ENCODE measurements at regions not wholly inside any gene's neighbourhood (a gene's known extent, or its start where the extent isn't known, plus 50 kb on each side); places are given as distances from the start of the nearest gene placed in this dataset.
"Not testable (repeated sequence)": the region's sequence is repeated elsewhere in the genome, so short reads cannot be mapped to it uniquely, and the experiment has no call there.

GRCh38 chr21:28877318-28877884 is 115.3 kb downstream of the LTN1 start:
- DNase-seq: no peak

DNA sequence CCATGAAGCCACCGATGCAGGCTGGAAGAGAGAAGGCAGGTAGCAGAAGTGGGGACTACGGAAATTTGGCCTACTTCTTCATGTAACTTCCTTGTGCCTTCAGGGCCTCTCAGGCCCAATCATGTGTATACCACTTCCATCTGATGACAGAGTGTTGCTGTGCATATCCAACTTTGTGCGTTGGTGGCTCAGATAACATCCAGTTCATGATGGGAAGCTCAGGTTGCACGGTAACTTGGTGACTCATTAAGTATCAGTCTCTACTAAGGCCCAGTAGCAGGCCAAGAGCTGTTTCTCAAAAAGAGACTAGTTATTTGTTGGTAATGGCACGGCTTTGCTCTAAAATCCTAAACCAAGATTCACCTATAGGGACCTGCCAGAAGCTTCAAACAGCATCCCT is 117.6 kb downstream of the LTN1 start:
- DNase-seq: no peak

DNA sequence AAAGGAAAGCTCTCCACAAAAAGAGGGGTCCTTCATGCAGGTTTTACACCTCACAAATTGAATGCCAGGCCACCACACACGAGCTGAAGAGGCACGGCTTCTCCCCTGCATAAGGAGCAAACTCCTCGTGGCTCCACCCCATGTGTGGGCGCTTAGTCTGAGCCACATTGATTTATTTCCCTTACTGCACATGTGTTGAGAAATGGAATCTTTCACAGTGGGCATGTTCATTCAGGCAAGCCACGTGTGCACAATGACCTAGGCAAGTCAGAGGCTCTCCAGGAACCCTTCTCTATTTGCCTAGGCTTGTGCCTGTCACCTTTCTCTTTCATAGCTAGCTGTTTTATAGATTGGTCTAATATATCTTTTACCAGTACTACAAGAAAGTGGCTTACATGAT is 120.5 kb downstream of the LTN1 start:
- no peak for DNase-seq

DNA sequence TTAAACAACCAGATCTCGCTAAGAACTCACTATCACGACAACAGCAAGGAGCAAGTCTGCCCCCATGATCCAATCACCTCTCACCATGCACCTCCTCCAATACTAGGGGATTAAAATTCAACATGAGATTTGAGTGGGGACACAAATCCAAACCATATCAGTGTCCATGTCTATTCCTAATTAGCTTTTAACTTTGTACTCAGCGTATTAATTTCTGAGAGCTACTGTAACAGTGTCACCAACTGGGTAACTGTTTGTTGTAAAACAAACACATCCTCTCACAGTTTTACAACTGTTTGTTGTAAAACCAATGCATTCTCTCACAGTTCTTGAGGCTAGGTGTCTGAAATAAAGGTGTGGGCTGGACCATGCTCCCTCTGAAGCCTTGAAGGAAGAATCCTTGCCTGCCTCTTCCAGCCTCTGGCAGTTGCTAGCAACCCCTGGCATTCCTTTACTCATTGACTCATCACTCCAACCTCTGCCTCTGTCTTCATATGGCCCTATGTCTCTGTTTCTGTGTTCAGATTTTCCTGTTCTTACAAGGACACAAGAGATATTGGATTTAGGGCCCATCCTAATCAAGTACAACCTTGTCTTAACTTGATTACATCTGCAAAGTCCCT is 121.2 kb downstream of the LTN1 start:
- no peak for DNase-seq

GRCh38 chr21:28867401-28867800 is 125.3 kb downstream of the LTN1 start:
- no peak for DNase-seq

DNA sequence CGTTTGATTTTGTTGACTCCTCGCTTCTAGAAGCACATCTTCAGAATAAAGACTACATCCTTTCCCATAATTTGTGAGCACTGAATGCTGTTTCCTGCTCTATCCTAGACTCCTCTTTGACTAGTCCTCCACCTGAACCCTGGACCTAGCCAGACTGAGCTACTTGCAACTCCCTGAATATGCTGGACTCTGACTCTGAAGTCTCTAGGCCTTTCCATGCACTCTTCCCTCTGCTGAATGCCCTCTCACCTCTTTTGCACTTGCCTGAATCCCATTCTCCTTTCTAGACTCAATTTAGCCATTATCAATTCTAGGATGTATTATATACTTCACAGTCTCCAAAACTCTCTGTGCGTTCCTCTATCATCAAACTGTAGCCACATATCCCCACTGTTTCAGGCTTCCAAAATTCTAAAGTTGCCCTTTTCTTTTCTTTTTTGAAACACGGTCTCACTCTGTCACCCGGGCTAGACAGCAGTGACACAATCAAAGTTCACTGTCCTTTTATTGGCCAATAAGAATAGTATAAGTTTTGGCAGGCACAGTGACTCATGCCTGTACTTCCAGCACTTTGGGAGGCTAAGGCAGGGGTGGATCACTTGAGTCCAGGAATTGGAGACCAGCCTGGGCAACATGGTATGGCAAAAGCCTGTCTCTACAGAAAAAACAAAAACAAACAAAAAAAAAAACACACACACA is 127.0 kb downstream of the LTN1 start:
- no peak for DNase-seq

DNA sequence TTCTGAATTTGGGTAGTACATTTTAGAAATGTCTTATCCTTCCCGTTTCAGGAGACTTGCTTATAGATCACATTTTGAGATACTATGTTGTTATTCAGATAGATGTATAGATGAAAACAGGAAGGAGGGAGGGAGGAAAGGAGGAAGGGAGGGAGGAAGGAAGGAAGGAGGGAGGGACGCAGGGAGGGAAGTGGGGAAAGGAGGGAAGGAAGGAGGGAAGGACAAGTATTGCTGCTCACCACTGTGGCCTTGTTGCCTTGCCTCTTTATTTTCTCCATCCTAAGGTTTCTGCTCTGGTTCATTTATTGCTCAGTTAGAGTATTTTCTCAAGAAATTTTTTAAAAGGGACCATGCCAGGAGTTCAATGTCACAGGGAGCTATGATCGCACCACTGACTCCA is 134.3 kb downstream of the LTN1 start:
- DNase-seq: no peak

DNA sequence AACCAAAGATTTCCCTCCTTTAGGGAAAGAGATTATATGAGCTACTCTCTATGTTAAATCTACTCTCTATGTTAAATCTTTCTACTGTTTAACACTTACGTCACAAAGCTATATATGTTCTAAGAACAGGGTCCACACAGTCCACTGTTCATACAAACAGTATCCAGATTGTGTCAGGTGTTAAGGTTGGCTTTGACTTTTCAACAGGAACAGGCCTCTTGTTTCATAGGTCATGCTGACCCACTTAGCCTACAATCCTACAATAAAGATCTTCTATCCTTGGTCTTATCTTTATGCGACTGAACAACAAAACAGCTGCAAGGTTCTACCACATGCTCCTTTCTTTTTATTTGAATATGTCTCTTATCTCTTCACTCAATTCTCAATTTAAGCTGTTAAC is 134.9 kb downstream of the LTN1 start:
- DNase-seq: no peak

- DNase-seq: no peak
Measured at GRCh38 chr21:28856588-28857250, 136.0 kb downstream of the LTN1 start.

DNA sequence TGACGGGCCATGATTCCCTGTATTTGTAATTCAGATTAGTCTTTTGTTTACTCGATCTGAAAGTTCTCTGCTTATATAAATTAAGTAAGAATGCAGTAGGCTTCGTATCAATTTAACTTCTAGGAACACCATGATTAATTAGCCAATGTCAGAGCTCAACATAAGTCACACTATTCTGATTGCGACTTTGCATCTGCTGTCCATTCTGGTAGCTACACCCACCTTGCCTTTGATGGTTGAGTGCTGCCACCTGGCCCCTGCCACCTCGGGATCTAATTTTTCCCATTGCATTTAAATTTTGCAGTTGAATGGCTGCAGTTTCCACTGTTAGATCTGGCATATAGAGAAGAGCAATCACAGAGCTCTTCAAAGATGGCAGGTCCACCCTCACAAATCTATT is 140.0 kb downstream of the LTN1 start:
- peak in 1 of 2 experiments; percentile 41 for DNase-seq

DNA sequence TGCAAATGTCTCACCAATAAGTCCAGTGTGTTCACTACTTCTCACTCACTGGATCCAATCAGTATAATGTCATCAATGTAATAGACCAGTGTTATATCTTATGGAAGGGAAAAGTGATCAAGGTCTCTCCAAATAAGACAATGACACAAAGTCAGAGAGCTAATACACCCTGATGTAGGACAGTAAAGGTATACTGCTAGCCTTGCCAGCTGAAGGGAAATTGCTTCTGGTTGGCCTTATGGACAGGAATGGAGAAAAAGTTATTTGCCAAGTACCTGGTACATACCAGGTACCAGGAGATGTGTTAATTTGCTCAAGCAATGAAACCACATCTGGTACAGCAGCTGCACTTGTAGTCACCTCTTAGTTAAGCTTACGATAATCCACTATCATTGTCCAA is 141.0 kb downstream of the LTN1 start:
- DNase-seq: peak in 1 of 2 experiments; percentile 85

DNA sequence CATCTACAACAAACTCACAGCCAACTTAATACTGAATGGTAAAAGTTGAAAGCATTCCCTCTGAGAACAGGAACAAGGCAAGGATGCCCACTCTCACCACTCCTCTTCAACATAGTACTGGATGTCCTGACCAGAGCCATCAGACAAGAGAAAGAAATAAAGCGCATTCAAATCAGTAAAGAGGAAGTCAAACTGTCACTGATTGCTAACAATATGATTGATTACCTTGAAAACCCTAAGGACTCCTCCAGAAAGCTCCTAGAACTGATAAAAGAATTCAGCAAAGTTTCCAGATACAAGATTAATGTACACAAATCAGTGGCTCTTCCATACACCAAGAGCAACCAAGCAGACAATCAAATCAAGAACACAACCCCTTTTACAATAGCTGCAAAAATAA is 153.4 kb downstream of the LTN1 start:
- not testable (repeated sequence) for DNase-seq

- DNase-seq: not testable (repeated sequence)
Measured at GRCh38 chr21:28837426-28837825, 155.3 kb downstream of the LTN1 start.

- DNase-seq: not testable (repeated sequence)
Measured at GRCh38 chr21:28836588-28836987, 156.1 kb downstream of the LTN1 start.

GRCh38 chr21:28834335-28835238 is 158.1 kb downstream of the LTN1 start:
- DNase-seq: no peak

DNA sequence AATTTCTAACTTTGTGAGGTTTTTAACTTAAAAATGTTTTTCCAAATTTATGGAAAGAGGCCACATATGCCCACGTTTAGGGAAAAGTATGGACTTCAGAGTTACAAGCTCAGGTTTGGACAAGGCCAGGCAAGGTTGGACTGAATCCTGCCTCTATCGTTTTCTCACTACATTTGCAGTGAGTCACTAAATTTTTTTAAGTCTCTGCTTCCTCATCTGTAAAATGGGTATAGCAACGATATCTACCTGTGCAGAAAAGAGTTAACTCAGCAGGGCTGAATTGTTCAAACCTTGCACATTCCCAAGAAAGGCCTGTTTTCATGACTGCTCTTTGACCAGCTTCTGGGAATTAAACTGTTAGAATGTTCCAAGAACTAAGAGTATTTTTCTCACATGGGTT is 159.1 kb downstream of the LTN1 start:
- DNase-seq: no peak

GRCh38 chr21:28833182-28833581 is 159.5 kb downstream of the LTN1 start:
- DNase-seq: peak; percentile 27 to 70

DNA sequence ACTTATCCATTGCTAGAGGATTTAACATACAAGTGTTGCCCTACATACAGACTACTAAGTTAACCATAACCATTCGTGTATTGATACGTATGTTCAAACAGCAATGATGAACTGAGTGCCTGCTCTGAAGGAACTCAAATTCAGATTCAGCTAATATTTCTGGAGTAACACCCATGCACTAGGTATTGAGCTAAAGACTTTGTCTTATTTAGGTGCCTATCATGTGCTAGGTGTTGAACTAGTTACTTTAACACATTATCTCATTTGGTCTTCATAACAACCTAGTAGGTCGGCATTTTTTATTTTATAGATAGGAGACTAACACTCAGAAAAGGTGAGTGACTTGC is 160.0 kb downstream of the LTN1 start:
- no peak for DNase-seq

- no peak for DNase-seq
Measured at GRCh38 chr21:28832013-28832714, 160.5 kb downstream of the LTN1 start.

GRCh38 chr21:28828981-28829380 is 163.7 kb downstream of the LTN1 start:
- DNase-seq: no peak

DNA sequence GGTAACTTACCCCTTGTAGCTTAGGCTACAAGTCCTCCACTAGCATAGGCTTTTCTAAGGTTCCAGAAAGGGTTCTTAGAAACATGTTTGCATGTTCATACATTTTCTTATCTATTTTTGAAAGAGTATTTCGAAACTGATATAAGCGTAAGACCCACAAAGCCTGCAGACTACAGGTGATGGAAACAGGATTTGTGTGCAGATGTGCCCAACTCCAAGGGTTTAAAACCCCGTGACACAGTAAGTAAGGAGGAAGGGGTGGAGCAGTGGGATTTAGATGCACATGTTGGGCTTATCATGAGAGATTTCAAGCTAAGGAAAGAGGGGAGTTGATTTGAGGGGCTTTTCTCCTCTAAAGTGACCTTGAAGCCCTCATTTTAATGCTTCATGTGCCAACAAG is 164.7 kb downstream of the LTN1 start:
- DNase-seq: no peak

DNA sequence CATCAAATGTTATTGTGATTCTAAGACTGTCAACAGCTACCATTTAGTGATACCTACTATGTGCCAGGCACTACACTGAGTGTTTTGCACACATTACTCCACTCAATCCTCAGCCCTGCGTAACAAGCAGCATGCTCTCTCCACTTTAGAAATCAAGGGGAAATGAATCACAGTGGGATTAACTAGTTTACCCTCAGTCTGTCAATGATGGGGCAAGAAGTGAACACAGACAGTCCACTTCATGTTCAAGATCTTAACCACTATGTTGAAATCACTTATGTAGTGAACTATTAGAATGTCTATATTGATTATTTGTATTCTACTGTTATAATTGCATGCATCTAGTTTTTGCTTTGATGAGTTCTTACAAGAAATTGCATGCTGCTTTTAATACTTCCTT is 165.3 kb downstream of the LTN1 start:
- no peak for DNase-seq

Measured in NCI-H524 (cell line).